GM23338 (cell line): ENCODE measurements at regions not wholly inside any gene's neighbourhood (a gene's known extent, or its start where the extent isn't known, plus 50 kb on each side); places are given as distances from the start of the nearest gene placed in this dataset.

Experiments
- ATAC-seq: fragments of 200-7000 bp; cut with Tn5 transposase; 3 replicates; pipeline ENCODE4 v1.9.1; 2020
- DNase-seq: peaks from one replicate; pipeline ENCODE4 v3.0.0-alpha.2; 2015; ENCODE audit warnings: low spot score
- H2AFZ ChIP-seq: fragments of 200-600 bp; sonication (generic); 2 replicates; pipeline ENCODE4 v1.8.0; 2016; ENCODE audit warnings: antibody characterized with exemption, mild to moderate bottlenecking, moderate library complexity
- H3F3A ChIP-seq: fragments of 200-600 bp; sonication (generic); replicated peaks from 2 replicates; pipeline ENCODE4 v1.8.0; 2017; ENCODE audit warnings: antibody characterized with exemption, mixed run types, low read depth
- H3K27ac ChIP-seq: fragments of 200-600 bp; sonication (generic); 2 replicates; pipeline ENCODE4 v1.6.1; 2016; ENCODE audit warnings: low read depth
- H3K27me3 ChIP-seq: fragments of 200-600 bp; sonication (generic); 2 replicates; pipeline ENCODE4 v1.8.0; 2016; ENCODE audit warnings: mild to moderate bottlenecking, mixed run types, moderate library complexity; ENCODE audit not compliant: insufficient read depth
- H3K36me3 ChIP-seq: fragments of 200-600 bp; sonication (generic); 2 replicates; pipeline ENCODE4 v1.8.0; 2016; ENCODE audit warnings: mild to moderate bottlenecking; ENCODE audit not compliant: insufficient read depth
- H3K4me1 ChIP-seq: fragments of 200-600 bp; sonication (generic); 2 replicates; pipeline ENCODE4 v1.8.0; 2016; ENCODE audit warnings: mild to moderate bottlenecking, moderate library complexity; ENCODE audit not compliant: insufficient read depth
- H3K4me2 ChIP-seq: fragments of 200-600 bp; sonication (generic); 2 replicates; pipeline ENCODE4 v1.7.1; 2017; ENCODE audit warnings: mixed run types
- H3K4me3 ChIP-seq: fragments of 200-600 bp; sonication (generic); 2 replicates; pipeline ENCODE4 v1.6.1; 2016; ENCODE audit warnings: mixed run types
- H3K79me2 ChIP-seq: fragments of 200-600 bp; sonication (generic); replicated peaks from 2 replicates; pipeline ENCODE4 v1.8.0; 2017; ENCODE audit warnings: mild to moderate bottlenecking; ENCODE audit not compliant: insufficient read depth
- H3K9me2 ChIP-seq: fragments of 200-600 bp; sonication (generic); 2 replicates; pipeline ENCODE4 v1.8.0; 2017; ENCODE audit not compliant: insufficient read depth
- H4K20me1 ChIP-seq: fragments of 200-600 bp; sonication (generic); replicated peaks from 2 replicates; pipeline ENCODE4 v1.8.0; 2017; ENCODE audit warnings: mild to moderate bottlenecking; ENCODE audit not compliant: insufficient read depth
- H3K27ac Mint-ChIP-seq: 2 replicates; pipeline ENCODE4 v1.8.0; 2020; ENCODE audit warnings: inconsistent platforms, mild to moderate bottlenecking, moderate library complexity, mixed read lengths
- H3K27me3 Mint-ChIP-seq: 3 replicates; pipeline ENCODE4 v1.8.0; 2022; ENCODE audit warnings: low read depth, mild to moderate bottlenecking, moderate library complexity, mixed read lengths, inconsistent platforms; ENCODE audit not compliant: insufficient read depth, poor library complexity
- H3K36me3 Mint-ChIP-seq: 3 replicates; pipeline ENCODE4 v1.8.0; 2021; ENCODE audit warnings: low read depth, mild to moderate bottlenecking, inconsistent platforms, moderate library complexity, mixed read lengths
- H3K4me1 Mint-ChIP-seq: 3 replicates; pipeline ENCODE4 v1.8.0; 2020; ENCODE audit warnings: mild to moderate bottlenecking, inconsistent platforms, mixed read lengths
- H3K4me3 Mint-ChIP-seq: 3 replicates; pipeline ENCODE4 v1.8.0; 2021; ENCODE audit warnings: moderate library complexity, mild to moderate bottlenecking, inconsistent platforms, mixed read lengths
- H3K9me3 Mint-ChIP-seq: 3 replicates; pipeline ENCODE4 v1.8.0; 2020; ENCODE audit warnings: moderate library complexity, mild to moderate bottlenecking, inconsistent platforms, mixed read lengths
- CREB1 ChIP-seq: fragments of 250-450 bp; sonication (Bioruptor Pico); IDR thresholded peaks from 2 replicates; pipeline ENCODE4 v1.5.0; 2020; ENCODE audit warnings: low read depth, mild to moderate bottlenecking, moderate library complexity
- EZH2 ChIP-seq: fragments of 200-600 bp; sonication (generic); IDR thresholded peaks from one replicate; pipeline ENCODE4 v1.8.0; 2017; ENCODE audit warnings: antibody characterized with exemption, mild to moderate bottlenecking, low read depth; ENCODE audit not compliant: unreplicated experiment
- EZH2phosphoT487 ChIP-seq: fragments of 200-600 bp; sonication (generic); IDR thresholded peaks from one replicate; pipeline ENCODE4 v1.8.1; 2018; ENCODE audit warnings: antibody characterized with exemption; ENCODE audit not compliant: unreplicated experiment
- NANOG ChIP-seq: IDR thresholded peaks from 2 replicates; pipeline ENCODE4 v1.6.1; 2016; ENCODE audit warnings: antibody characterized with exemption, borderline replicate concordance
- POLR2AphosphoS5 ChIP-seq: IDR thresholded peaks from 2 replicates; pipeline ENCODE4 v1.6.1; 2016; ENCODE audit warnings: antibody characterized with exemption, low read depth
- STAT1 ChIP-seq: IDR thresholded peaks from one replicate; pipeline ENCODE4 v1.6.1; 2016; ENCODE audit warnings: antibody characterized with exemption; ENCODE audit not compliant: unreplicated experiment
- ZNF331 ChIP-seq: fragments of 250-450 bp; sonication (Bioruptor Pico); IDR thresholded peaks from 2 replicates; pipeline ENCODE4 v1.5.0; 2020; ENCODE audit warnings: low read depth, mild to moderate bottlenecking, moderate library complexity
- TF ChIP-seq, protein P1 (sequence below): IDR thresholded peaks from 2 replicates; pipeline ENCODE4 v1.6.1; 2016; ENCODE audit warnings: antibody characterized with exemption
- TF ChIP-seq, protein P2 (sequence below): IDR thresholded peaks from one replicate; pipeline ENCODE4 v1.6.1; 2018; ENCODE audit warnings: antibody characterized with exemption; ENCODE audit not compliant: unreplicated experiment
- TF ChIP-seq, protein P3 (sequence below), 2 experiments: fragments of 200-600 bp in 1 of 2; sonication (generic) in 1 of 2; conservative IDR thresholded peaks; 2 replicates each; pipeline versions ENCODE4 v1.5.1 to v1.6.1; 2016 to 2017; ENCODE audit warnings: antibody characterized with exemption in 2 of 2, low read depth in 2 of 2, mild to moderate bottlenecking in 2 of 2, moderate library complexity in 1 of 2

DNA sequence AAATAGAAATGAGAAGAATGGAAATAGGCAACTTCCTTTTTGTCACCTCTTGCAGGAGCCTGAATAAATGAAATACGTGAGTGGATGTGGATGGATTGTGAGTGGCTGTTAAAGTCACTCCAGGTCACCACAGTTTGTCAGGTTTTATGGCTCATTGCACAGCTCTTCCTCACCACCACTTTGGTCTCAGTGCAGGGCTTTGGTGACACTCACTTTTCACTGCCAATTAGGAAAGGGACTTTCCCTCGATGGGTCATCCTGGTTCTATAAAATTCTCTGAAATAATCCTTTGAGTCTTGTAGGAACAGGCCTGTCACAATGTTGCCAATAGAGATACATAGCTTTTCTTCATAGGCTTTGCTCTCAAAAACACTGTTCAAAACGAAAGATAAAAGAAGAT, 172.4 kb upstream of the C11orf87 start:
- Histone ChIP-seq H3F3A (no peaks in the 10 kb centered on the region), H4K20me1 (no peaks in the 10 kb centered on the region), H3K9me2 (no peaks in the 10 kb centered on the region), H3K4me2 (no peak overlapping the region), H3K27me3 (no peaks in the 10 kb centered on the region), H3K79me2 (no peaks in the 10 kb centered on the region), H3K36me3 (no peaks in the 10 kb centered on the region), H3K27ac (no peak overlapping the region), H3K4me1 (no peaks in the 10 kb centered on the region), H2AFZ (no peak overlapping the region), H3K4me3 (no peak overlapping the region)
- Mint-ChIP-seq H3K4me3 (no peak overlapping the region), H3K27me3 (peaks cover 1% of the 10 kb centered on the region), H3K9me3 (no peaks in the 10 kb centered on the region), H3K27ac (no peak overlapping the region), H3K36me3 (no peaks in the 10 kb centered on the region), H3K4me1 (no peaks in the 10 kb centered on the region)
- DNase-seq = no peak
- no peak for ATAC-seq
- TF ChIP-seq CREB1 (CRISPR knock-in tag) (no peak), STAT1 (no peak), POLR2AphosphoS5 (no peak)
- TF ChIP-seq, protein P1, sequence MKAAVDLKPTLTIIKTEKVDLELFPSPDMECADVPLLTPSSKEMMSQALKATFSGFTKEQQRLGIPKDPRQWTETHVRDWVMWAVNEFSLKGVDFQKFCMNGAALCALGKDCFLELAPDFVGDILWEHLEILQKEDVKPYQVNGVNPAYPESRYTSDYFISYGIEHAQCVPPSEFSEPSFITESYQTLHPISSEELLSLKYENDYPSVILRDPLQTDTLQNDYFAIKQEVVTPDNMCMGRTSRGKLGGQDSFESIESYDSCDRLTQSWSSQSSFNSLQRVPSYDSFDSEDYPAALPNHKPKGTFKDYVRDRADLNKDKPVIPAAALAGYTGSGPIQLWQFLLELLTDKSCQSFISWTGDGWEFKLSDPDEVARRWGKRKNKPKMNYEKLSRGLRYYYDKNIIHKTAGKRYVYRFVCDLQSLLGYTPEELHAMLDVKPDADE = no peak
- TF ChIP-seq, protein P2, sequence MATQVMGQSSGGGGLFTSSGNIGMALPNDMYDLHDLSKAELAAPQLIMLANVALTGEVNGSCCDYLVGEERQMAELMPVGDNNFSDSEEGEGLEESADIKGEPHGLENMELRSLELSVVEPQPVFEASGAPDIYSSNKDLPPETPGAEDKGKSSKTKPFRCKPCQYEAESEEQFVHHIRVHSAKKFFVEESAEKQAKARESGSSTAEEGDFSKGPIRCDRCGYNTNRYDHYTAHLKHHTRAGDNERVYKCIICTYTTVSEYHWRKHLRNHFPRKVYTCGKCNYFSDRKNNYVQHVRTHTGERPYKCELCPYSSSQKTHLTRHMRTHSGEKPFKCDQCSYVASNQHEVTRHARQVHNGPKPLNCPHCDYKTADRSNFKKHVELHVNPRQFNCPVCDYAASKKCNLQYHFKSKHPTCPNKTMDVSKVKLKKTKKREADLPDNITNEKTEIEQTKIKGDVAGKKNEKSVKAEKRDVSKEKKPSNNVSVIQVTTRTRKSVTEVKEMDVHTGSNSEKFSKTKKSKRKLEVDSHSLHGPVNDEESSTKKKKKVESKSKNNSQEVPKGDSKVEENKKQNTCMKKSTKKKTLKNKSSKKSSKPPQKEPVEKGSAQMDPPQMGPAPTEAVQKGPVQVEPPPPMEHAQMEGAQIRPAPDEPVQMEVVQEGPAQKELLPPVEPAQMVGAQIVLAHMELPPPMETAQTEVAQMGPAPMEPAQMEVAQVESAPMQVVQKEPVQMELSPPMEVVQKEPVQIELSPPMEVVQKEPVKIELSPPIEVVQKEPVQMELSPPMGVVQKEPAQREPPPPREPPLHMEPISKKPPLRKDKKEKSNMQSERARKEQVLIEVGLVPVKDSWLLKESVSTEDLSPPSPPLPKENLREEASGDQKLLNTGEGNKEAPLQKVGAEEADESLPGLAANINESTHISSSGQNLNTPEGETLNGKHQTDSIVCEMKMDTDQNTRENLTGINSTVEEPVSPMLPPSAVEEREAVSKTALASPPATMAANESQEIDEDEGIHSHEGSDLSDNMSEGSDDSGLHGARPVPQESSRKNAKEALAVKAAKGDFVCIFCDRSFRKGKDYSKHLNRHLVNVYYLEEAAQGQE = no peak

DNA sequence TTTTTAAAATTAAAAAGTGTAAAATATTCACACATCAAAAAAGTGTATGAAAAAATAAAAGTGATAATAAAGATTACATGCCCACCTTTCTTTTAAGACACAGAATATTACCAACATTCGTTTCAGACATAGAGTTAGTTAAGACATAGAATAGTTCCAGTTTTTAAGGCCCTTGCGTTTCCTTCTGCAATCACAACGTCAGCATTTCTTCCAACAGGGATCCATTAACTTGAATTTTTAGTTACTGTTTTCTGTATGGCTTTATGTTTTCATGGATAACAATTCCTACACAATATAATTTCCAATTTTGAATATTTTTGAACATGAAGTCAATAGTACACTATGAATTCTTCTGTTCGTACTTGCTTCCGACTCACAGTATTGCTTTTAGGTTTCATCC, 170.8 kb upstream of the C11orf87 start:
- H3K36me3 Mint-ChIP-seq = no peaks in the 10 kb centered on the region
- no peaks in the 10 kb centered on the region for H3K36me3 ChIP-seq
- H3K9me2 ChIP-seq = no peaks in the 10 kb centered on the region
- H3K27me3 ChIP-seq = no peaks in the 10 kb centered on the region
- no peak for DNase-seq
- no peak overlapping the region for H3K4me3 ChIP-seq
- no peak overlapping the region for H3K27ac Mint-ChIP-seq
- H2AFZ ChIP-seq = no peak overlapping the region
- ATAC-seq = no peak
- H4K20me1 ChIP-seq = no peaks in the 10 kb centered on the region
- H3K9me3 Mint-ChIP-seq = no peaks in the 10 kb centered on the region
- H3K4me1 ChIP-seq = no peaks in the 10 kb centered on the region
- H3K4me3 Mint-ChIP-seq = no peak overlapping the region
- peaks cover 1% of the 10 kb centered on the region for H3K27me3 Mint-ChIP-seq
- H3K4me2 ChIP-seq = no peak overlapping the region
- no peaks in the 10 kb centered on the region for H3F3A ChIP-seq
- H3K27ac ChIP-seq = no peak overlapping the region
- no peaks in the 10 kb centered on the region for H3K79me2 ChIP-seq
- H3K4me1 Mint-ChIP-seq = no peaks in the 10 kb centered on the region
- no peak for TF ChIP-seq EZH2

DNA sequence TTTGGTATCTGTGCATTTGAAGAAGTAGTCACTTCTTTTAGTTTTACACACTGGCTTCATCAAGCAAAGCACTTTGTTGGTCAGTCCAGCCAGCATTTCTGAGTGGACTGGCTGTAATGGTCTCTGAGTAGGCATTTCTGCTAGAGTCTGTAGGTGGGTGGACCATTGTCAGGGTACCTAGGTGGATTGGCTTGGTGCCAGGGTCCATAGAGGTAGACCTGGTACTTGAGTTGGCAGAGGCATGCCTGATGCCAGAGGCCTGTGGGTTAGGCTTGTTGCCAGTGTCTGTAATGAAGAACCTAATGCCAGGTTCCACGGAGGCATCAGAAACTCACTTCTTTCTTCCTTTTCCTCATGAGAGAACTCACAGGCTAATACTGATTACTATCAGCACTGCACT, 157.9 kb upstream of the C11orf87 start:
- H3F3A ChIP-seq = no peaks in the 10 kb centered on the region
- peaks cover 3% of the 10 kb centered on the region; the same call in 1 of the 2 replicates for H3K9me2 ChIP-seq
- no peak overlapping the region for H2AFZ ChIP-seq
- no peak overlapping the region for H3K27ac ChIP-seq
- DNase-seq = no peak
- no peak for ATAC-seq
- no peak overlapping the region for H3K27ac Mint-ChIP-seq
- no peaks in the 10 kb centered on the region for H3K79me2 ChIP-seq
- no peaks in the 10 kb centered on the region for H3K36me3 ChIP-seq
- H3K27me3 Mint-ChIP-seq = no peaks in the 10 kb centered on the region
- no peaks in the 10 kb centered on the region for H3K27me3 ChIP-seq
- H4K20me1 ChIP-seq = no peaks in the 10 kb centered on the region
- H3K4me3 ChIP-seq = no peak overlapping the region
- H3K4me3 Mint-ChIP-seq = no peak overlapping the region
- no peaks in the 10 kb centered on the region for H3K4me1 ChIP-seq
- peaks cover 25% of the 10 kb centered on the region for H3K9me3 Mint-ChIP-seq
- TF ChIP-seq NANOG = no peak
- TF ChIP-seq, protein P3, sequence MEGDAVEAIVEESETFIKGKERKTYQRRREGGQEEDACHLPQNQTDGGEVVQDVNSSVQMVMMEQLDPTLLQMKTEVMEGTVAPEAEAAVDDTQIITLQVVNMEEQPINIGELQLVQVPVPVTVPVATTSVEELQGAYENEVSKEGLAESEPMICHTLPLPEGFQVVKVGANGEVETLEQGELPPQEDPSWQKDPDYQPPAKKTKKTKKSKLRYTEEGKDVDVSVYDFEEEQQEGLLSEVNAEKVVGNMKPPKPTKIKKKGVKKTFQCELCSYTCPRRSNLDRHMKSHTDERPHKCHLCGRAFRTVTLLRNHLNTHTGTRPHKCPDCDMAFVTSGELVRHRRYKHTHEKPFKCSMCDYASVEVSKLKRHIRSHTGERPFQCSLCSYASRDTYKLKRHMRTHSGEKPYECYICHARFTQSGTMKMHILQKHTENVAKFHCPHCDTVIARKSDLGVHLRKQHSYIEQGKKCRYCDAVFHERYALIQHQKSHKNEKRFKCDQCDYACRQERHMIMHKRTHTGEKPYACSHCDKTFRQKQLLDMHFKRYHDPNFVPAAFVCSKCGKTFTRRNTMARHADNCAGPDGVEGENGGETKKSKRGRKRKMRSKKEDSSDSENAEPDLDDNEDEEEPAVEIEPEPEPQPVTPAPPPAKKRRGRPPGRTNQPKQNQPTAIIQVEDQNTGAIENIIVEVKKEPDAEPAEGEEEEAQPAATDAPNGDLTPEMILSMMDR (conservative IDR thresholded peaks at IDR 0.05; ENCODE audit: low read depth in 2 of 2) = no peak
- TF ChIP-seq ZNF331 (CRISPR knock-in tag) = no peak
- TF ChIP-seq POLR2AphosphoS5 = no peak
- TF ChIP-seq CREB1 (CRISPR knock-in tag) = no peak
- no peak for TF ChIP-seq EZH2phosphoT487
- TF ChIP-seq STAT1 = no peak
- TF ChIP-seq, protein P2 = no peak
- H3K4me2 ChIP-seq = no peak overlapping the region
- peaks cover 10% of the 10 kb centered on the region; the same call in 2 of the 3 replicates for H3K36me3 Mint-ChIP-seq
- H3K4me1 Mint-ChIP-seq = no peaks in the 10 kb centered on the region
